A673 (cell line): ENCODE measurements at regions not wholly inside any gene's neighbourhood (a gene's known extent, or its start where the extent isn't known, plus 50 kb on each side); places are given as distances from the start of the nearest gene placed in this dataset.

Experiments
- CTCF ChIP-seq: fragments of 300-800, 200-600 bp; sonication (generic); conservative IDR thresholded peaks from 2 replicates; pipeline ENCODE4 v1.5.1; 2017; ENCODE audit warnings: low read depth, mild to moderate bottlenecking, antibody characterized with exemption, low read length, moderate library complexity, mixed read lengths
- EZH2 ChIP-seq: fragments of 200-600 bp; sonication (generic); IDR thresholded peaks from 2 replicates; pipeline ENCODE4 v1.6.1; 2017; ENCODE audit warnings: borderline replicate concordance, low read depth, mild to moderate bottlenecking, mixed read lengths, antibody characterized with exemption, low read length; ENCODE audit not compliant: poor library complexity, severe bottlenecking

GRCh38 chr6:159425421-159425820 lies 256.2 kb downstream of the FNDC1 start:
- no peak for TF ChIP-seq CTCF
- no peak for TF ChIP-seq EZH2
